ENCODE measurements at regions not wholly inside any gene's neighbourhood (a gene's known extent, or its start where the extent isn't known, plus 50 kb on each side); places are given as distances from the start of the nearest gene placed in this dataset.
A peak's percentile ranks its signal among the peaks of the same experiment; 100 is the strongest.

- Mint-ChIP-seq H3K27ac (no peak overlapping the region), H3K4me3 (no peak overlapping the region), H3K9me3 (peaks cover 0 to 1% (median 0%) of the 10 kb centered on the region in 5 donors), H3K36me3 (peaks cover 0 to 4% (median 0%) of the 10 kb centered on the region in 3 donors), H3K27me3 (peaks cover 7 to 14% of the 10 kb centered on the region in 2 donors), H3K4me1 (no peaks in the 10 kb centered on the region)
- Histone ChIP-seq H3K4me1 (ENCODE audit: insufficient read depth, low read length) (no peaks in the 10 kb centered on the region), H3K36me3 (ENCODE audit: insufficient read depth, low read length) (no peaks in the 10 kb centered on the region), H3K27me3 (ENCODE audit: insufficient read depth, low read length, poor library complexity, severe bottlenecking) (no peaks in the 10 kb centered on the region), H3K27ac (ENCODE audit: low read depth, low read length) (no peak overlapping the region), H3K9me3 (ENCODE audit: low read length) (no peaks in the 10 kb centered on the region), H3K4me3 (ENCODE audit: low read length) (no peak overlapping the region)
- DNase-seq: no peak
- ChIA-PET POLR2A (no interaction called here), CTCF (no interaction called here)
Observed at GRCh38 chr18:76672627-76673026, 149.7 kb upstream of the ZNF236 start.

DNA sequence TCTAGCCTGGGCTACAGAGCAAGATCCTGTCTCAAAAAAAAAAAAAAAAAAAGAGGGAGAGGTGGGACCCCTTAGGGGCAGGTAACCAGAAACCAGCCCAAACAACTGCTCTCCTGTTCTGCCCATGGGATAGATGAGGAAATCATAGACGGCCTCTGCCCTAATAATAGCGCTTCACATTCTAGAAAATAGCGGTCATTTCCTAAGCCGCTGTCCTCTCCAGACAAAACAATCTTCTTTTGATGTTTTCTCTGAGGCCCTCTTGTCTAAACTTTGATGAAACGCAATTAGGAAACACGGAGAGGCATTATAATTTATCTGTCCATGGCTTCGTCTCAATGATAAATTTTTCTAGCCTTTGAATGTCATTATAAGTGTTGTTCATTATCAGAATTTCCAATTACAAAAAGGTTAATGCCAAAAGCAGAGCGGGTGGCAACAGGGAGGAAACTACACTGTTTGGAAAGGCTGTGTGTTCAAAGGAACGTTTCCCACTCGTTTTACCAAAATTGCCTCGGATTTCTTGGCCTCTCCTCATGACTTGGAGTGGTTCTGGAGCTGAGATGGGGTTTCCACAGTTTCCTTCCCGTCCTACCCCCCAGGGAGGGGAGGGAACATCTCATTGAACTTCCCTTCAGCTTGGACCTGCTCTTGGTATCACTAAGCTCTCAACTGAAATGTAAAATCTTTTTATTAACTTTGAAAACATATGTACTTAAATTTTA is 151.6 kb upstream of the ZNF236 start:
- ChIA-PET POLR2A (no interaction called here), CTCF (no interaction called here)
- Mint-ChIP-seq H3K36me3 (no peaks in the 10 kb centered on the region), H3K4me3 (no peak overlapping the region), H3K9me3 (peaks cover 0 to 2% (median 0%) of the 10 kb centered on the region in 5 donors), H3K27me3 (peaks cover 9 to 13% of the 10 kb centered on the region in 2 donors), H3K4me1 (no peaks in the 10 kb centered on the region), H3K27ac (no peak overlapping the region)
- Histone ChIP-seq H3K27ac (ENCODE audit: low read depth, low read length) (no peak overlapping the region), H3K4me1 (ENCODE audit: insufficient read depth, low read length) (no peaks in the 10 kb centered on the region), H3K36me3 (ENCODE audit: insufficient read depth, low read length) (no peaks in the 10 kb centered on the region), H3K4me3 (ENCODE audit: low read length) (no peak overlapping the region), H3K27me3 (ENCODE audit: insufficient read depth, low read length, poor library complexity, severe bottlenecking) (no peaks in the 10 kb centered on the region), H3K9me3 (ENCODE audit: low read length) (no peaks in the 10 kb centered on the region)
- DNase-seq: no peak

DNA sequence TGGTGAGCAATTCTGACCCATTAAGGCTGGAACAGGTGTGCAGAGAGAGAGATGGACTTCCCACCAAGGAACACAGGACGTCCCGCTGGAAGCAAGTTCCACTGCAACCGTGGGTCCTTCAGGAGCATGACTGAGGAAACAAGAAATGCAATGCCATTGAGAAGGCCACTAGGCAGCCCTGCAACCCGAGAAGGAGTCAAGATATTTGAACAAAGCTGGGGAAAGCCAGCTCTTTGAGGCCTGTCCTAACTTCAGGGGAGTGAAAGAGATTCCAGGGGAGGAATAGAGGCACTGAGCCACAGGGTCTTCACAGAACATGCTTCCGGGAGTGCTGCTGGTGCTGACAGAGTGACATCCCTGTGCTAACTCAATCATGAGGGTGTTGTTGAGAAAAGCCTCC is 153.8 kb upstream of the ZNF236 start:
- H3K9me3 ChIP-seq (ENCODE audit: low read length): no peaks in the 10 kb centered on the region
- H3K4me3 Mint-ChIP-seq: no peak overlapping the region
- H3K36me3 ChIP-seq (ENCODE audit: insufficient read depth, low read length): no peaks in the 10 kb centered on the region
- no peak overlapping the region for H3K4me3 ChIP-seq (ENCODE audit: low read length)
- no peak for DNase-seq
- no peak overlapping the region for H3K27ac ChIP-seq (ENCODE audit: low read depth, low read length)
- CTCF ChIA-PET: no interaction called here
- H3K27me3 ChIP-seq (ENCODE audit: insufficient read depth, low read length, poor library complexity, severe bottlenecking): no peaks in the 10 kb centered on the region
- H3K27me3 Mint-ChIP-seq: peaks cover 5 to 15% of the 10 kb centered on the region in 2 donors
- no peaks in the 10 kb centered on the region for H3K4me1 ChIP-seq (ENCODE audit: insufficient read depth, low read length)
- POLR2A ChIA-PET: no interaction called here
- H3K9me3 Mint-ChIP-seq: peaks cover 0 to 2% (median 0%) of the 10 kb centered on the region in 5 donors
- H3K4me1 Mint-ChIP-seq: no peaks in the 10 kb centered on the region
- H3K27ac Mint-ChIP-seq: no peak overlapping the region
- no peaks in the 10 kb centered on the region for H3K36me3 Mint-ChIP-seq

DNA sequence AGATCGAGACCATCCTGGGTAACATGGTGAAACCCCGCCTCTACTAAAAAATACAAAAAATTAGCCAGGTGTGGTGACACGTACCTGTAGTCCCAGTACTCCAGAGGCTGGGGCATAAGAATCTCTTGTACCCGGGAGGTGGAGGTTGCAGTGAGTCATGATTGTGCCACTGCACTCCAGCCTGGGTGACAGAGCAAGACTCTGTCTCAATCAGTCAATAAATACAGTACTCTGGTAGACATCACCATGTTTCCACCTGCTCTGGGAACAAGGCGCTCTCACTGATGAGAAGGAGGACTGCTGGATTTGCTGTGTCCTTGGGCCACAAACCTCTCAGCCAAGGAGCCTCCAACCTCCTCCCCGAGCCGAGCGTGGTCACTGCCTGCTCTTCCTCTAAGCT is 154.2 kb upstream of the ZNF236 start:
- POLR2A ChIA-PET: no interaction called here
- no peaks in the 10 kb centered on the region for H3K27me3 ChIP-seq (ENCODE audit: insufficient read depth, low read length, poor library complexity, severe bottlenecking)
- Mint-ChIP-seq H3K27ac (no peak overlapping the region), H3K27me3 (peaks cover 3 to 15% of the 10 kb centered on the region in 2 donors), H3K4me3 (no peak overlapping the region), H3K36me3 (no peaks in the 10 kb centered on the region), H3K4me1 (no peaks in the 10 kb centered on the region), H3K9me3 (peaks cover 0 to 2% (median 0%) of the 10 kb centered on the region in 5 donors)
- DNase-seq: no peak
- no peaks in the 10 kb centered on the region for H3K36me3 ChIP-seq (ENCODE audit: insufficient read depth, low read length)
- no peak overlapping the region for H3K27ac ChIP-seq (ENCODE audit: low read depth, low read length)
- H3K4me3 ChIP-seq (ENCODE audit: low read length): no peak overlapping the region
- no peaks in the 10 kb centered on the region for H3K9me3 ChIP-seq (ENCODE audit: low read length)
- CTCF ChIA-PET: no interaction called here
- H3K4me1 ChIP-seq (ENCODE audit: insufficient read depth, low read length): no peaks in the 10 kb centered on the region

DNA sequence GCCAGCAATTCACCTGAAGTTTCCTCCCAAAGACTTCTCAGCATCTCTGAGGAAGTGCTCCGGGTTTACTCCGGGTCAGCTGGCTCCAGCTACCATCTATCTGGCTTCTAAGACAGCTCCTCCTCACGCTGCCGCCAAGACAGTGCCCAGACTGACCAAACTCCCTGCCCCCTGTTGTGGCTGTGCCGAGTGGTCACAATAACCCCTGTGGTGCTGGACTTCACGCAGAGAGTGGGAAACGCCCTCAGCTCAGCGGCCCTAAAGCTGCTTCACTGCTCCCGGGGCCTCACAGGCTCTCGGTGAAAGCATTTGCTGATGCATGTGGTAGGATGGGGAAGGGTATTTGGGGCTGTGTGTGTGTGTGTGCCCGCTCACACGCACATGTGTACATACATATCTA is 154.8 kb upstream of the ZNF236 start:
- Histone ChIP-seq H3K9me3 (ENCODE audit: low read length) (no peaks in the 10 kb centered on the region), H3K27me3 (ENCODE audit: insufficient read depth, low read length, poor library complexity, severe bottlenecking) (no peaks in the 10 kb centered on the region), H3K4me1 (ENCODE audit: insufficient read depth, low read length) (no peaks in the 10 kb centered on the region), H3K4me3 (ENCODE audit: low read length) (no peak overlapping the region), H3K36me3 (ENCODE audit: insufficient read depth, low read length) (no peaks in the 10 kb centered on the region), H3K27ac (ENCODE audit: low read depth, low read length) (no peak overlapping the region)
- Mint-ChIP-seq H3K27ac (no peak overlapping the region), H3K27me3 (peaks cover 3 to 15% of the 10 kb centered on the region in 2 donors), H3K9me3 (peaks cover 0 to 2% (median 0%) of the 10 kb centered on the region in 5 donors), H3K4me3 (no peak overlapping the region), H3K36me3 (no peaks in the 10 kb centered on the region), H3K4me1 (no peaks in the 10 kb centered on the region)
- ChIA-PET POLR2A (no interaction called here), CTCF (interaction anchor here (0.8 to 1.1 kb wide), 2 partner anchors 13 to 15 kb away, joined by 3 read pairs; no protein-coding TSS in a partner anchor)
- DNase-seq: no peak

DNA sequence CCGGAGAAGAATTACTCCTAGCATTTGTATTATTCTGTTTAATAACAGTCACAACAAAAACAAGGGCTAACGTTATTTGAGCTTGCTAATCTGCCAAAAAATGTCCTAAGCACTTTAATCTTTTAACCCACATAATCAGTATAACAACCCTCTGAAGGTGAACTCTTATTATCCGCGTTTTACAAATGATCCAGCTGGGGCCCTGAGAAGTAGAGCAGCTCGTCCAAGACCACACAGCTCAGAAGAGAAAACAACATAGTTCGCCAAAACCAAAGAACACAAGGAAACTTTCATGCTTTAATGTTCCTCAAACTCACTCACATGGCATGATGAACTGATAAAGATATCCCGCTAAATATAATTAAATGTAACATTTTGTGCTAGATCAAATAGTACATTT is 159.7 kb upstream of the ZNF236 start:
- H3K9me3 ChIP-seq (ENCODE audit: low read length): no peaks in the 10 kb centered on the region
- no peaks in the 10 kb centered on the region for H3K36me3 ChIP-seq (ENCODE audit: insufficient read depth, low read length)
- H3K4me1 ChIP-seq (ENCODE audit: insufficient read depth, low read length): peaks cover 5% of the 10 kb centered on the region
- peaks cover 4% of the 10 kb centered on the region for H3K27me3 ChIP-seq (ENCODE audit: insufficient read depth, low read length, poor library complexity, severe bottlenecking)
- H3K27ac ChIP-seq (ENCODE audit: low read depth, low read length): no peak overlapping the region
- Mint-ChIP-seq H3K36me3 (no peaks in the 10 kb centered on the region), H3K27me3 (peaks cover 12 to 28% of the 10 kb centered on the region in 2 donors), H3K9me3 (peaks cover 0 to 2% (median 0%) of the 10 kb centered on the region in 5 donors), H3K27ac (no peak overlapping the region), H3K4me1 (peaks cover 9 to 11% (median 10%) of the 10 kb centered on the region in 3 donors), H3K4me3 (no peak overlapping the region)
- no peak overlapping the region for H3K4me3 ChIP-seq (ENCODE audit: low read length)
- no peak for DNase-seq
- ChIA-PET POLR2A (no interaction called here), CTCF (no interaction called here)

DNA sequence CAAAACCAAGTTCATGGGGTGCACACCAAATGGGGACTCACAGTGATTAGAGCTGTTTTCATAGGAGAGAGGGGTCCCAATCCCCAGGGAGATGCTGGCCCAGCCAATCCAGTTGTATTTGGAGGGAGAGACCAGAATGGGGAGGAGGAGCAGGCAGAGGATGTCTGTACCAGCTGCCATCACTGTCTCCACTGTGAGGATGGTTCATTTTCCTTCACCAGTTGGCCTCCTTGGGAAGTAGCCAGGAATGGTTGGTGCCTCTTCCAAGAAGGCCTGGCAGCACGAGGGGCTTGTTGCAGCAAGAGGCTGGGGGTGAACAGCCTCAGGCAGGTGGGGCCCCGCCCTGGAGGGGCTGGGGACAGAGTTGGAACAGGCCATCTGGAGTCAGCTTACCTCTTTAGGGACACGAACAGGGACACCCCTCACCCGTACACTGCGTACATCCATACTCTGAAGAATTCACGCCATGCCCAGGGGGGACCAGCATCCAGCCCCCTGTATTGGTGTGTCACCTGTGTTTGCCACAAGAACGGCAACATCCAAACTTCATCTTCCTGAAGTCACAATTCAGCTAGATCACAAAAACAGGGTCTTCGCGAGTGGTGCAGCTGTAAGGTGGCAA is 161.7 kb upstream of the ZNF236 start:
- DNase-seq: no peak
- CTCF ChIA-PET: no interaction called here
- peaks cover 5% of the 10 kb centered on the region for H3K4me1 ChIP-seq (ENCODE audit: insufficient read depth, low read length)
- Mint-ChIP-seq H3K4me3 (no peak overlapping the region), H3K9me3 (no peaks in the 10 kb centered on the region), H3K27ac (no peak overlapping the region), H3K4me1 (peaks cover 15 to 21% (median 15%) of the 10 kb centered on the region in 3 donors), H3K36me3 (no peaks in the 10 kb centered on the region), H3K27me3 (peaks cover 18 to 44% of the 10 kb centered on the region in 2 donors)
- POLR2A ChIA-PET: no interaction called here
- H3K27me3 ChIP-seq (ENCODE audit: insufficient read depth, low read length, poor library complexity, severe bottlenecking): peaks cover 6% of the 10 kb centered on the region
- no peaks in the 10 kb centered on the region for H3K36me3 ChIP-seq (ENCODE audit: insufficient read depth, low read length)
- no peak overlapping the region for H3K27ac ChIP-seq (ENCODE audit: low read depth, low read length)
- no peaks in the 10 kb centered on the region for H3K9me3 ChIP-seq (ENCODE audit: low read length)
- no peak overlapping the region for H3K4me3 ChIP-seq (ENCODE audit: low read length)

GRCh38 chr18:76658627-76659026 is 163.6 kb upstream of the ZNF516 start:
- POLR2A ChIA-PET: interaction anchor here (0.9 kb wide), 1 partner anchor 63 kb away, joined by 3 read pairs; no protein-coding TSS in a partner anchor

More at GRCh38 chr18:76658627-76659026, 163.6 kb upstream of the ZNF516 start:
- no peak overlapping the region for H3K27ac Mint-ChIP-seq
- H3K4me1 Mint-ChIP-seq: peaks cover 15 to 21% (median 15%) of the 10 kb centered on the region in 3 donors
- H3K36me3 Mint-ChIP-seq: no peaks in the 10 kb centered on the region
- H3K4me3 ChIP-seq (ENCODE audit: low read length): no peak overlapping the region
- H3K27ac ChIP-seq (ENCODE audit: low read depth, low read length): no peak overlapping the region
- H3K27me3 ChIP-seq (ENCODE audit: insufficient read depth, low read length, poor library complexity, severe bottlenecking): peaks cover 6% of the 10 kb centered on the region
- peaks cover 5% of the 10 kb centered on the region for H3K4me1 ChIP-seq (ENCODE audit: insufficient read depth, low read length)
- H3K4me3 Mint-ChIP-seq: no peak overlapping the region
- H3K36me3 ChIP-seq (ENCODE audit: insufficient read depth, low read length): no peaks in the 10 kb centered on the region
- H3K9me3 Mint-ChIP-seq: peaks cover 0 to 2% (median 0%) of the 10 kb centered on the region in 5 donors
- H3K27me3 Mint-ChIP-seq: peaks cover 28 to 58% of the 10 kb centered on the region in 2 donors
- CTCF ChIA-PET: no interaction called here
- H3K9me3 ChIP-seq (ENCODE audit: low read length): no peaks in the 10 kb centered on the region
- DNase-seq: peak in 1 of 5 donors; percentile 4
